Immature natural killer cell (primary cell): ENCODE measurements at regions not wholly inside any gene's neighbourhood (a gene's known extent, or its start where the extent isn't known, plus 50 kb on each side); places are given as distances from the start of the nearest gene placed in this dataset.
"Not testable (repeated sequence)": the region's sequence is repeated elsewhere in the genome, so short reads cannot be mapped to it uniquely, and the experiment has no call there.

ENCODE experiments used
- DNase-seq, 3 donors: peaks; one replicate each; pipeline ENCODE4 v3.0.0; 2022; ENCODE audit warnings: mixed read lengths in 1 of 3
- H3K27ac Mint-ChIP-seq, 6 donors: one replicate each; pipeline ENCODE4 v1.8.0; 2020; ENCODE audit warnings: mixed read lengths in 6 of 6, mild to moderate bottlenecking in 5 of 6, inconsistent platforms in 4 of 6, moderate library complexity in 3 of 6
- H3K27me3 Mint-ChIP-seq, 3 donors: one replicate each; pipeline ENCODE4 v1.8.0; 2020 to 2021; ENCODE audit warnings: low read depth in 3 of 3, mild to moderate bottlenecking in 3 of 3, mixed read lengths in 3 of 3, moderate library complexity in 3 of 3, inconsistent platforms in 1 of 3
- H3K36me3 Mint-ChIP-seq, 3 donors: one replicate each; pipeline ENCODE4 v1.8.0; 2020; ENCODE audit warnings: mixed read lengths in 3 of 3, inconsistent platforms in 2 of 3, mild to moderate bottlenecking in 2 of 3
- H3K4me1 Mint-ChIP-seq, 2 donors: one replicate each; pipeline ENCODE4 v1.8.0; 2020; ENCODE audit warnings: inconsistent platforms in 2 of 2, mild to moderate bottlenecking in 2 of 2, mixed read lengths in 2 of 2, moderate library complexity in 1 of 2
- H3K4me3 Mint-ChIP-seq, 5 donors: one replicate each; pipeline ENCODE4 v1.8.0; 2020; ENCODE audit warnings: mild to moderate bottlenecking in 5 of 5, mixed read lengths in 5 of 5, inconsistent platforms in 3 of 5, moderate library complexity in 3 of 5
- H3K9me3 Mint-ChIP-seq, 6 donors: one replicate each; pipeline ENCODE4 v1.8.0; 2020; ENCODE audit warnings: mild to moderate bottlenecking in 6 of 6, mixed read lengths in 6 of 6, inconsistent platforms in 4 of 6, moderate library complexity in 3 of 6

- DNase-seq = no peak
- Mint-ChIP-seq H3K4me3 (no peak overlapping the region), H3K27me3 (no peaks in the 10 kb centered on the region), H3K9me3 (no peaks in the 10 kb centered on the region), H3K4me1 (no peaks in the 10 kb centered on the region), H3K36me3 (no peaks in the 10 kb centered on the region), H3K27ac (no peak overlapping the region)
Observed at GRCh38 chr4:145279122-145279960, 99.0 kb upstream of the OTUD4 start.

GRCh38 chr4:145278341-145279121 lies 98.1 kb upstream of the OTUD4 start:
- Mint-ChIP-seq H3K4me1 (no peaks in the 10 kb centered on the region), H3K27ac (no peak overlapping the region), H3K9me3 (no peaks in the 10 kb centered on the region), H3K27me3 (no peaks in the 10 kb centered on the region), H3K4me3 (no peak overlapping the region), H3K36me3 (no peaks in the 10 kb centered on the region)
- DNase-seq = no peak

GRCh38 chr4:145277011-145277410 lies 96.6 kb upstream of the OTUD4 start:
- no peaks in the 10 kb centered on the region for H3K4me1 Mint-ChIP-seq

GRCh38 chr4:145276050-145276449 lies 95.7 kb upstream of the OTUD4 start:
- H3K27ac Mint-ChIP-seq = no peak overlapping the region
- no peaks in the 10 kb centered on the region for H3K9me3 Mint-ChIP-seq
- H3K4me3 Mint-ChIP-seq = no peak overlapping the region
- H3K36me3 Mint-ChIP-seq = no peaks in the 10 kb centered on the region
- H3K27me3 Mint-ChIP-seq = peaks cover 0 to 5% (median 0%) of the 10 kb centered on the region in 3 donors
- no peak for DNase-seq
- H3K4me1 Mint-ChIP-seq = no peaks in the 10 kb centered on the region

More at GRCh38 chr4:145277011-145277410, 96.6 kb upstream of the OTUD4 start:
- Mint-ChIP-seq H3K36me3 (no peaks in the 10 kb centered on the region), H3K9me3 (no peaks in the 10 kb centered on the region), H3K27me3 (peaks cover 0 to 5% (median 0%) of the 10 kb centered on the region in 3 donors), H3K4me3 (no peak overlapping the region), H3K27ac (no peak overlapping the region)
- DNase-seq = no peak

- H3K27ac Mint-ChIP-seq = no peak overlapping the region
Observed at GRCh38 chr4:145271194-145271593, 90.8 kb upstream of the OTUD4 start.

GRCh38 chr4:145266881-145267280 lies 86.5 kb upstream of the OTUD4 start:
- Mint-ChIP-seq H3K4me3 (no peak overlapping the region), H3K4me1 (no peaks in the 10 kb centered on the region), H3K27me3 (peaks cover 0 to 8% (median 5%) of the 10 kb centered on the region in 3 donors), H3K27ac (no peak overlapping the region), H3K9me3 (no peaks in the 10 kb centered on the region), H3K36me3 (no peaks in the 10 kb centered on the region)
- no peak for DNase-seq

More at GRCh38 chr4:145271194-145271593, 90.8 kb upstream of the OTUD4 start:
- H3K9me3 Mint-ChIP-seq = no peaks in the 10 kb centered on the region
- peak in 1 of 3 donors; percentile 0 for DNase-seq
- H3K4me3 Mint-ChIP-seq = no peak overlapping the region
- H3K4me1 Mint-ChIP-seq = no peaks in the 10 kb centered on the region
- H3K27me3 Mint-ChIP-seq = peaks cover 0 to 5% (median 5%) of the 10 kb centered on the region in 3 donors
- H3K36me3 Mint-ChIP-seq = no peaks in the 10 kb centered on the region

- no peaks in the 10 kb centered on the region for H3K36me3 Mint-ChIP-seq
- H3K27me3 Mint-ChIP-seq = peaks cover 3 to 10% (median 4%) of the 10 kb centered on the region in 3 donors
- H3K4me1 Mint-ChIP-seq = no peaks in the 10 kb centered on the region
- peaks cover 0 to 2% (median 0%) of the 10 kb centered on the region in 6 donors for H3K9me3 Mint-ChIP-seq
- no peak overlapping the region for H3K27ac Mint-ChIP-seq
- H3K4me3 Mint-ChIP-seq = no peak overlapping the region
- DNase-seq = no peak
Observed at GRCh38 chr4:145260091-145260490, 79.7 kb upstream of the OTUD4 start.

- not testable (repeated sequence) for H3K27ac Mint-ChIP-seq, H3K36me3 Mint-ChIP-seq, H3K9me3 Mint-ChIP-seq, H3K4me1 Mint-ChIP-seq, DNase-seq, H3K4me3 Mint-ChIP-seq, H3K27me3 Mint-ChIP-seq
Observed at GRCh38 chr4:145255311-145255710, 74.9 kb upstream of the OTUD4 start.

GRCh38 chr4:145252190-145252589 lies 71.8 kb upstream of the OTUD4 start:
- Mint-ChIP-seq H3K27me3 (peaks cover 5 to 6% (median 6%) of the 10 kb centered on the region in 3 donors), H3K4me3 (no peak overlapping the region), H3K36me3 (no peaks in the 10 kb centered on the region), H3K27ac (no peak overlapping the region), H3K4me1 (no peaks in the 10 kb centered on the region), H3K9me3 (no peaks in the 10 kb centered on the region)
- DNase-seq = no peak

- Mint-ChIP-seq H3K27ac (no peak overlapping the region), H3K9me3 (no peaks in the 10 kb centered on the region), H3K36me3 (no peaks in the 10 kb centered on the region), H3K4me3 (no peak overlapping the region), H3K27me3 (peaks cover 3 to 6% (median 6%) of the 10 kb centered on the region in 3 donors), H3K4me1 (no peaks in the 10 kb centered on the region)
- DNase-seq = no peak
Observed at GRCh38 chr4:145251391-145251790, 71.0 kb upstream of the OTUD4 start.

GRCh38 chr4:145248971-145249370 lies 68.6 kb upstream of the OTUD4 start:
- DNase-seq = no peak
- Mint-ChIP-seq H3K27ac (no peak overlapping the region), H3K9me3 (no peaks in the 10 kb centered on the region), H3K4me3 (no peak overlapping the region), H3K36me3 (no peaks in the 10 kb centered on the region), H3K4me1 (no peaks in the 10 kb centered on the region), H3K27me3 (peaks cover 3 to 11% (median 8%) of the 10 kb centered on the region in 3 donors)

GRCh38 chr4:145248502-145248901 lies 68.1 kb upstream of the OTUD4 start:
- no peak for DNase-seq
- Mint-ChIP-seq H3K4me3 (no peak overlapping the region), H3K27ac (no peak overlapping the region), H3K4me1 (no peaks in the 10 kb centered on the region), H3K27me3 (peaks cover 3 to 11% (median 8%) of the 10 kb centered on the region in 3 donors), H3K36me3 (no peaks in the 10 kb centered on the region), H3K9me3 (no peaks in the 10 kb centered on the region)

GRCh38 chr4:145234091-145234706 lies 53.8 kb upstream of the OTUD4 start:
- Mint-ChIP-seq H3K9me3 (no peaks in the 10 kb centered on the region), H3K36me3 (no peaks in the 10 kb centered on the region), H3K27ac (no peak overlapping the region), H3K4me3 (no peak overlapping the region), H3K27me3 (peaks cover 0 to 3% (median 0%) of the 10 kb centered on the region in 3 donors), H3K4me1 (no peaks in the 10 kb centered on the region)
- DNase-seq = peak; percentile 34 to 40 (median 36)
